GM23338 (cell line): ENCODE measurements at regions not wholly inside any gene's neighbourhood (a gene's known extent, or its start where the extent isn't known, plus 50 kb on each side); places are given as distances from the start of the nearest gene placed in this dataset.

Source experiments
- CTCF ChIP-seq, 2 experiments: fragments of 200-600 bp in 1 of 2; sonication (generic) in 1 of 2; conservative IDR thresholded peaks; 2 replicates each; pipeline versions ENCODE4 v1.5.1 to v1.6.1; 2016 to 2017; ENCODE audit warnings: antibody characterized with exemption in 2 of 2, low read depth in 2 of 2, mild to moderate bottlenecking in 2 of 2, moderate library complexity in 1 of 2
- ETS1 ChIP-seq: IDR thresholded peaks from 2 replicates; pipeline ENCODE4 v1.6.1; 2016; ENCODE audit warnings: antibody characterized with exemption
- EZH2 ChIP-seq: fragments of 200-600 bp; sonication (generic); IDR thresholded peaks from one replicate; pipeline ENCODE4 v1.8.0; 2017; ENCODE audit warnings: antibody characterized with exemption, mild to moderate bottlenecking, low read depth; ENCODE audit not compliant: unreplicated experiment
- EZH2phosphoT487 ChIP-seq: fragments of 200-600 bp; sonication (generic); IDR thresholded peaks from one replicate; pipeline ENCODE4 v1.8.1; 2018; ENCODE audit warnings: antibody characterized with exemption; ENCODE audit not compliant: unreplicated experiment
- JUNB ChIP-seq: IDR thresholded peaks from one replicate; pipeline ENCODE4 v1.6.1; 2016; ENCODE audit warnings: antibody characterized with exemption; ENCODE audit not compliant: unreplicated experiment
- NANOG ChIP-seq: IDR thresholded peaks from 2 replicates; pipeline ENCODE4 v1.6.1; 2016; ENCODE audit warnings: antibody characterized with exemption, borderline replicate concordance
- POLR2AphosphoS5 ChIP-seq: IDR thresholded peaks from 2 replicates; pipeline ENCODE4 v1.6.1; 2016; ENCODE audit warnings: antibody characterized with exemption, low read depth
- REST ChIP-seq: IDR thresholded peaks from one replicate; pipeline ENCODE4 v1.6.1; 2018; ENCODE audit warnings: antibody characterized with exemption; ENCODE audit not compliant: unreplicated experiment
- STAT1 ChIP-seq: IDR thresholded peaks from one replicate; pipeline ENCODE4 v1.6.1; 2016; ENCODE audit warnings: antibody characterized with exemption; ENCODE audit not compliant: unreplicated experiment
- ZNF331 ChIP-seq: fragments of 250-450 bp; sonication (Bioruptor Pico); IDR thresholded peaks from 2 replicates; pipeline ENCODE4 v1.5.0; 2020; ENCODE audit warnings: low read depth, mild to moderate bottlenecking, moderate library complexity
- ZNF462 ChIP-seq: fragments of 250-450 bp; sonication (Bioruptor Pico); IDR thresholded peaks from 2 replicates; pipeline ENCODE4 v1.5.0; 2020; ENCODE audit warnings: mild to moderate bottlenecking, moderate library complexity

- no peak for TF ChIP-seq CTCF (conservative IDR thresholded peaks at IDR 0.05; ENCODE audit: low read depth in 2 of 2)
- TF ChIP-seq EZH2 = no peak
- TF ChIP-seq POLR2AphosphoS5 = no peak
- no peak for TF ChIP-seq EZH2phosphoT487
- no peak for TF ChIP-seq ETS1
- TF ChIP-seq JUNB = no peak
- no peak for TF ChIP-seq REST
- no peak for TF ChIP-seq ZNF462 (CRISPR knock-in tag)
- TF ChIP-seq NANOG = no peak
- no peak for TF ChIP-seq ZNF331 (CRISPR knock-in tag)
- TF ChIP-seq STAT1 = no peak
Measured at GRCh38 chr2:237152361-237152760, 66.7 kb downstream of the COPS8 start.
